HEK293 (cell line): ENCODE measurements at regions not wholly inside any gene's neighbourhood (a gene's known extent, or its start where the extent isn't known, plus 50 kb on each side); places are given as distances from the start of the nearest gene placed in this dataset.

Source experiments
- CTCF ChIA-PET: fragments of 350-600 bp; formaldehyde crosslinking; extraction: SDS; loops from one replicate; lab custom pipeline; 2021; ENCODE audit warnings: antibody characterized with exemption; lab: Yijun Ruan, JAX
- POLR2A ChIA-PET: fragments of 300-600 bp; formaldehyde crosslinking; extraction: SDS; loops from one replicate; lab custom pipeline; 2020; ENCODE audit warnings: antibody characterized with exemption, inconsistent platforms; lab: Yijun Ruan, JAX
- H3K27ac ChIP-seq: fragments of 200-500 bp; sonication (Bioruptor generic); 2 replicates; pipeline ENCODE4 v1.5.1; 2014; ENCODE audit warnings: low read depth, low read length, control low read depth, inconsistent platforms; ENCODE audit errors: extremely low read depth
- H3K36me3 ChIP-seq, 2 experiments: fragments of 200-500 bp in 1 of 2; sonication (Bioruptor generic) in 1 of 2; 1 replicate in 1 of 2; 2 replicates in 1 of 2; pipeline ENCODE4 v1.5.1; 2014 to 2017; ENCODE audit warnings: inconsistent platforms in 2 of 2, low read length in 2 of 2; ENCODE audit not compliant: control insufficient read depth in 2 of 2, insufficient read depth in 1 of 2
- H3K4me1 ChIP-seq: fragments of 200-500 bp; sonication (Bioruptor generic); 2 replicates; pipeline ENCODE4 v1.5.1; 2014; ENCODE audit warnings: mild to moderate bottlenecking, low read length, inconsistent platforms; ENCODE audit not compliant: control insufficient read depth, insufficient read depth
- H3K4me3 ChIP-seq: 2 replicates; pipeline ENCODE4 v1.5.1; 2011; ENCODE audit warnings: low read depth, mild to moderate bottlenecking, control low read depth, low read length, moderate library complexity
- H3K9me3 ChIP-seq: fragments of 200-500 bp; sonication (Bioruptor generic); 2 replicates; pipeline ENCODE4 v1.5.1; 2014; ENCODE audit warnings: low read depth, low read length, inconsistent platforms; ENCODE audit not compliant: control insufficient read depth, insufficient read depth
- ATF2 ChIP-seq: fragments of 450-650 bp; formaldehyde crosslinking; IDR thresholded peaks from 2 replicates; pipeline ENCODE4 v1.5.1; 2016; ENCODE audit warnings: missing biosample characterization, missing genetic modification characterization, low read depth
- GLIS1 ChIP-seq: fragments of 450-650 bp; formaldehyde crosslinking; IDR thresholded peaks from 2 replicates; pipeline ENCODE4 v1.5.1; 2016; ENCODE audit warnings: missing biosample characterization, missing genetic modification characterization
- KLF17 ChIP-seq: fragments of 450-650 bp; formaldehyde crosslinking; IDR thresholded peaks from 2 replicates; pipeline ENCODE4 v1.5.1; 2016; ENCODE audit warnings: missing biosample characterization, missing genetic modification characterization
- SALL2 ChIP-seq: fragments of 450-650 bp; formaldehyde crosslinking; IDR thresholded peaks from 2 replicates; pipeline ENCODE4 v1.5.0; 2017; ENCODE audit warnings: missing biosample characterization, mild to moderate bottlenecking, missing genetic modification characterization, borderline replicate concordance
- SP3 ChIP-seq: fragments of 450-650 bp; formaldehyde crosslinking; IDR thresholded peaks from 2 replicates; pipeline ENCODE4 v1.5.1; 2016; ENCODE audit warnings: missing biosample characterization, missing genetic modification characterization
- ZBTB48 ChIP-seq: fragments of 450-650 bp; formaldehyde crosslinking; IDR thresholded peaks from 2 replicates; pipeline ENCODE4 v1.5.1; 2016; ENCODE audit warnings: missing biosample characterization, missing genetic modification characterization
- ZBTB8A ChIP-seq: fragments of 450-650 bp; formaldehyde crosslinking; IDR thresholded peaks from 2 replicates; pipeline ENCODE4 v1.5.1; 2016; ENCODE audit warnings: missing biosample characterization, missing genetic modification characterization
- ZFP69B ChIP-seq: fragments of 450-650 bp; formaldehyde crosslinking; IDR thresholded peaks from 2 replicates; pipeline ENCODE4 v1.5.1; 2016; ENCODE audit warnings: missing biosample characterization, missing genetic modification characterization
- ZNF114 ChIP-seq: fragments of 450-650 bp; formaldehyde crosslinking; IDR thresholded peaks from 2 replicates; pipeline ENCODE4 v1.5.0; 2017; ENCODE audit warnings: missing biosample characterization, missing genetic modification characterization
- ZNF148 ChIP-seq: fragments of 450-650 bp; formaldehyde crosslinking; IDR thresholded peaks from 2 replicates; pipeline ENCODE4 v1.5.0; 2017; ENCODE audit warnings: missing biosample characterization, missing genetic modification characterization, borderline replicate concordance
- ZNF214 ChIP-seq: fragments of 450-650 bp; formaldehyde crosslinking; IDR thresholded peaks from 2 replicates; pipeline ENCODE4 v1.5.1; 2017; ENCODE audit warnings: missing biosample characterization, mild to moderate bottlenecking, missing genetic modification characterization, borderline replicate concordance
- ZNF221 ChIP-seq: fragments of 450-650 bp; formaldehyde crosslinking; IDR thresholded peaks from 2 replicates; pipeline ENCODE4 v1.5.1; 2017; ENCODE audit warnings: missing biosample characterization, missing genetic modification characterization, borderline replicate concordance
- ZNF239 ChIP-seq: fragments of 450-650 bp; formaldehyde crosslinking; IDR thresholded peaks from 2 replicates; pipeline ENCODE4 v1.5.1; 2016; ENCODE audit warnings: missing biosample characterization, missing genetic modification characterization
- ZNF248 ChIP-seq: fragments of 450-650 bp; formaldehyde crosslinking; IDR thresholded peaks from 2 replicates; pipeline ENCODE4 v1.5.1; 2017; ENCODE audit warnings: missing biosample characterization, missing genetic modification characterization
- ZNF266 ChIP-seq: fragments of 450-650 bp; formaldehyde crosslinking; IDR thresholded peaks from 2 replicates; pipeline ENCODE4 v1.5.1; 2016; ENCODE audit warnings: missing biosample characterization, missing genetic modification characterization, low read depth
- ZNF274 ChIP-seq, 2 experiments: fragments of 200-500 bp in 1 of 2; fragments of 450-650 bp in 1 of 2; sonication (Bioruptor generic) in 1 of 2; formaldehyde crosslinking in 1 of 2; IDR thresholded peaks; 2 replicates each; pipeline versions ENCODE4 v1.5.1 to v1.6.1; 2014 to 2016; ENCODE audit warnings: borderline replicate concordance in 1 of 2, inconsistent platforms in 1 of 2, low read length in 1 of 2, missing biosample characterization in 1 of 2, missing genetic modification characterization in 1 of 2
- ZNF280C ChIP-seq: fragments of 450-650 bp; formaldehyde crosslinking; IDR thresholded peaks from 2 replicates; pipeline ENCODE4 v1.5.1; 2016; ENCODE audit warnings: missing biosample characterization, missing genetic modification characterization
- ZNF350 ChIP-seq: fragments of 450-650 bp; formaldehyde crosslinking; IDR thresholded peaks from 2 replicates; pipeline ENCODE4 v1.5.0; 2017; ENCODE audit warnings: missing biosample characterization, mild to moderate bottlenecking, missing genetic modification characterization
- ZNF433 ChIP-seq: fragments of 450-650 bp; formaldehyde crosslinking; IDR thresholded peaks from 2 replicates; pipeline ENCODE4 v1.5.1; 2016; ENCODE audit warnings: missing biosample characterization, missing genetic modification characterization, low read depth
- ZNF629 ChIP-seq: fragments of 450-650 bp; formaldehyde crosslinking; IDR thresholded peaks from 2 replicates; pipeline ENCODE4 v1.5.1; 2017; ENCODE audit warnings: missing biosample characterization, missing genetic modification characterization
- ZNF677 ChIP-seq: fragments of 450-650 bp; IDR thresholded peaks from 2 replicates; pipeline ENCODE4 v1.5.0; 2018; ENCODE audit warnings: missing biosample characterization, mild to moderate bottlenecking, missing genetic modification characterization, moderate library complexity
- ZNF692 ChIP-seq: fragments of 450-650 bp; formaldehyde crosslinking; IDR thresholded peaks from 2 replicates; pipeline ENCODE4 v1.5.1; 2016; ENCODE audit warnings: missing biosample characterization, missing genetic modification characterization

- POLR2A ChIA-PET, result no interaction called here
These were observed 87.9 kb downstream of the KLF15 start for GRCh38 chr3:126269354-126269753.

GRCh38 chr3:126268866-126269265, 88.3 kb downstream of the KLF15 start:
- H3K4me1 ChIP-seq, result no peaks in the 10 kb centered on the region
- H3K4me3 ChIP-seq, result no peak overlapping the region
- no peaks in the 10 kb centered on the region for H3K36me3 ChIP-seq
- TF ChIP-seq ZNF248 (tag by site-specific recombination), result no peak
- TF ChIP-seq SALL2 (tag by site-specific recombination), result no peak
- TF ChIP-seq ZNF274 (IDR thresholded peaks at IDR 0.05; ENCODE audit: low read length), result no peak
- no peak for TF ChIP-seq ZNF274 (tag by site-specific recombination; IDR thresholded peaks at IDR 0.05; ENCODE audit: borderline replicate concordance)
- TF ChIP-seq ZNF214 (tag by site-specific recombination), result no peak
- no peak for TF ChIP-seq ZNF114 (tag by site-specific recombination)
- TF ChIP-seq ZNF266 (tag by site-specific recombination), result no peak
- no peak for TF ChIP-seq GLIS1 (tag by site-specific recombination)
- no peak for TF ChIP-seq ZNF221
- no peak for TF ChIP-seq ZBTB8A (tag by site-specific recombination)
- no peak overlapping the region for H3K27ac ChIP-seq
- POLR2A ChIA-PET, result no interaction called here
- CTCF ChIA-PET, result interaction anchor here (0.7 to 1.0 kb wide), 2 partner anchors 9 to 120 kb away, joined by 3 read pairs; no protein-coding TSS in a partner anchor
- H3K9me3 ChIP-seq, result no peaks in the 10 kb centered on the region

More at GRCh38 chr3:126269354-126269753, 87.9 kb downstream of the KLF15 start:
- H3K4me1 ChIP-seq, result no peaks in the 10 kb centered on the region
- H3K4me3 ChIP-seq, result no peak overlapping the region
- TF ChIP-seq ATF2, result peak; percentile 88
- TF ChIP-seq ZNF692 (tag by site-specific recombination), result no peak
- TF ChIP-seq ZNF629 (tag by site-specific recombination), result peak; percentile 54; the same call in 1 of the 2 replicates
- no peaks in the 10 kb centered on the region for H3K9me3 ChIP-seq
- H3K27ac ChIP-seq, result no peak overlapping the region
- no peaks in the 10 kb centered on the region for H3K36me3 ChIP-seq
- CTCF ChIA-PET, result interaction anchor here (0.6 to 1.0 kb wide), 3 partner anchors 10 to 119 kb away, joined by 3 to 4 read pairs (median 3); no protein-coding TSS in a partner anchor

GRCh38 chr3:126267976-126268615, 87.7 kb upstream of the ALDH1L1 start:
- CTCF ChIA-PET, result no interaction called here
- no peak overlapping the region for H3K27ac ChIP-seq
- POLR2A ChIA-PET, result no interaction called here
- no peaks in the 10 kb centered on the region for H3K9me3 ChIP-seq
- no peaks in the 10 kb centered on the region for H3K36me3 ChIP-seq
- no peak overlapping the region; the same call in 1 of the 2 replicates for H3K4me3 ChIP-seq
- no peaks in the 10 kb centered on the region for H3K4me1 ChIP-seq
- TF ChIP-seq KLF17 (tag by site-specific recombination) (no peak), ZFP69B (no peak), ZBTB48 (no peak), ZNF280C (tag by site-specific recombination) (no peak), SP3 (no peak), ZNF239 (tag by site-specific recombination) (no peak), ZNF433 (tag by site-specific recombination) (no peak), ZNF677 (tag by site-specific recombination) (no peak), ZNF148 (tag by site-specific recombination) (no peak), ZNF350 (no peak)
